ENCODE measurements at regions not wholly inside any gene's neighbourhood (a gene's known extent, or its start where the extent isn't known, plus 50 kb on each side); places are given as distances from the start of the nearest gene placed in this dataset.
A peak's percentile ranks its signal among the peaks of the same experiment; 100 is the strongest.

GRCh38 chr17:79282294-79282693, 207.7 kb downstream of the ENGASE start:
- no peak for DNase-seq (ENCODE audit: low read depth)

DNA sequence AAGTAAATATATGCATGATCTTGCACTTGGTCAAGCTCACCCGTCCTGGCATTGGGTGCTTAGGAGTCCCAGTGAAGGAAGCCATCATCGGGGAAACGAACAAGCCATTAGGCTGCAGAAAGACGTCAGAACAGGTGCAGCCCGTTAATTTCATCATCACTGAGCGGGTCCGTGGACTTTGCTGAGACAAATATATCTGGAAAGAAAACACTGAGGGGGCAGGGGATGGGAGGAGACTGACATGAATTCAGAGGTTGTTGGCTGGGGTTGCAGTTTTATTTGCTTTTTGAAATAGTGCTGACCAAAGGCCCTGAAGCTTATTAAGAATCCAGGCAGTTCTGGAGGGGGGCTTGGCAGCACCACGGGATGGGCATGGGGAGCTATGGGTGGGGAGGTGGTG, 207.2 kb downstream of the ENGASE start:
- no peak for DNase-seq (ENCODE audit: low read depth)

DNA sequence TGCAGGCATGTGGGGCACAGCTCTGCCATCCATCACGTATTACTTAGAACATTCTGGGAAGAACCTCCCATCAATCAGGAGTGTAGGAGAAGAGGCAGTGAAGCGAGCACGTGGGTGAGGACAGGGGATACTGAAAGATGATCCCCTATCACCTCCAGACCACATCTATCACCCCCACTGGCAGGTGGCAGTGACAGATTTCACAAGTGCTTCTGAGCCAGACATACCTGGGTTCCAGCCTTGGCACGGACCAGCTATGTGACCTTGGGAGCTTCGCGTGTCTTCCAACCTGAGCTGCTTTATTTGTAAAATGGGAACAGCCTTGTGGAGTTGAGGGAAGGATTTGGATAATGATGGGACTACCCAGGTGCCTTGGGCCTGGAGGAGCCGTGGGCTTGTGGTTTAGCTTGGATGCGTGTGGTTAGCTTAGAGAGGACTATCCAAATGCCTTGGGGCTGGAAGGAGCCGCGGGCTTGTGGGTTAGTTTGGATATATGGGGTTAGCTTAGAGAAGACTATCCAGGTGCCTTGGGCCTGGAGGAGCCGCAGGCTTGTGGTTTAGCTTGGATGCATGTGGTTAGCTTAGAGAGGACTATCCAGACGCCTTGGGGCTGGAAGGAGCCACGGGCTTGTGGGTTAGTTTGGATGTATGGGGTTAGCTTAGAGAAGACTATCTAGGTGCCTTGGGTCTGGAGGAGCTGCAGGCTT, 206.4 kb downstream of the ENGASE start:
- DNase-seq (ENCODE audit: low read depth) = peak; percentile 16

GRCh38 chr17:79280010-79280409, 205.4 kb downstream of the ENGASE start:
- DNase-seq (ENCODE audit: low read depth) = no peak

- no peak for DNase-seq (ENCODE audit: low read depth)
Measured at GRCh38 chr17:79279320-79279719, 204.7 kb downstream of the ENGASE start.

GRCh38 chr17:79276821-79277220, 202.2 kb downstream of the ENGASE start:
- peak; percentile 14 for DNase-seq (ENCODE audit: low read depth)

- DNase-seq (ENCODE audit: low read depth) = no peak
Measured at GRCh38 chr17:79273660-79274059, 199.0 kb downstream of the ENGASE start.

DNA sequence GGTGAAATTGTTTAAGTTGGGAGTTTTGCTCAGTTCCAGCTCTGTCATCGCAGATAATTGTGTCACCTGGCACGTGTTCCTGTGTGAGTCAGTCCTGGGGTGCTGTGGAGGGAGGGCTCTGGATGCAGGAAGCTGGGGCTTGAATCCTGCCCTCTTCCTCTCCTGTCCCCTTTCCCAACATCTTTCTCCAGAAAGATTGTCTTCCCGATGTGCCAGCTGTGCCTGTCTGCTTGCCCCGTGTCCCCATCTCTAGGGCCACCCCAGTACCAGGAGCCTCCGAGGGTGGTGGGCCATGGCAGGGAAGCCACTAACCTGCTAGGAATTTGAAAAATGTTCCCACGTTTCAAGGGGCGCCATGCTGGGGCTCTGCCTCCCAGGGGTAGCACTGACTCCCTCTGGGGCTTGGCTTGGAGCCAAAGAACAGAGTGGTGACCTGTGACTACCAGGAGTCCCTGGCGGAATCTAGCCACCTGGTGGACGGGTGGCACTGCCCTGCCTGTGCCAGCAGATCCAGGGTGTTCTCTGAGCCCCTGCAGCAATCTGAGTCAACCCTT, 198.1 kb downstream of the ENGASE start:
- DNase-seq (ENCODE audit: low read depth) = peak; percentile 66

- no peak for DNase-seq (ENCODE audit: low read depth)
Measured at GRCh38 chr17:79272220-79272619, 197.6 kb downstream of the ENGASE start.

DNA sequence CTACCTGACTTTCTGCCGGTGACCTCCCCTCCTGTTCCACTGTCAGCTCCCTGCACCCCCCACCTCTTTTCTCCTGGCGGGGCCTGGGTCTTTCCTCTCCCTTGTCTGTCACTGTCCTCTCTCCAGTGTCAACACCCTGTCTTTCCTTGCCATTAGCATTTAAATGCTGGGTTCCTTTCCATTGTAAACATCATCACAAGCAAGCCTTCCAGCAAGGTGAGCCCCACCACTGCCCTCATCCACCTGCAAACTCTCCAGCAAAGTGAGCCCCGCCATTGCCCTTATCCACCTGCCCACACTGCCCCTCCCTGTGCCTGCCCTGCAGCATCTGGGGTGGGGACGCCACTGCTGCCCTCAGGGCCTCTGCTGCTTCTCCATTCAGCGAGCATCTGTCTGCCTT, 195.0 kb downstream of the ENGASE start:
- DNase-seq (ENCODE audit: low read depth) = no peak

- DNase-seq (ENCODE audit: low read depth) = no peak
Measured at GRCh38 chr17:79263191-79263590, 188.6 kb downstream of the ENGASE start.

- DNase-seq (ENCODE audit: low read depth) = no peak
Measured at GRCh38 chr17:79262624-79263023, 188.0 kb downstream of the ENGASE start.

DNA sequence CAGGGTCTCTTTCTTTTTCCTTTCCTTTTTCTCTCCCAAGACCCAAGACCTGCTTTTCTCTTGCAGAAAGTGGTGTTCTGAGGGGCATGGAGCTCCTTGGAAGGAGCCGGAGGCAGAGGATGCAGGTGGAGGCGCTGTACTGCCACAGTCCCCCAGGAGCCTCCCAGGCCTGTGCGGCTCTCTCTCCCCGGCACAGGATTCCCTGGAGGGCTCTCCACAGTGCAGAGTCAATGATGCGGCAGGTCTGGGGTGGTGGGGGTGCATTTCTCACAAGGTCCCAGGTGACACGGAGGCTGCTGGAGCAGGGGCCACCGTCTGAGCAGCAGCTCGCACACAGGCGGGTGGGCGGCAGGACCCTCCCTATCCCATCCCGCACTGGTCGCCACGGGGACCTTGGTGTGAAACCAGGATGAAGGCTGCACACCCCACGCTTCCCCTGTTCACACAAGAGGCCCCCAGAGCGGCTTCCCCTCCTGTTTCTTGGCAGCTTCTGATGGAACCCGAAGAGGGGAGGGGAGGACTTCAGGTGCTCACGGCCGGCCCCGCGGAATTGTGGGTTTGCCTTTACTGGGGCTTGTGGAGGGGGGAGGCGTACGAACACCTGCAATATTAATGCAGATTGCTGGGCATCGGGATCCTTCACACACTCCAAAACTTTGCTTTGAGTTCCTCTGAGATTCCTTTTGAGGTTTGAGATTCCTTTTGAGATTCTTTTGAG, 186.9 kb downstream of the ENGASE start:
- no peak for DNase-seq (ENCODE audit: low read depth)

DNA sequence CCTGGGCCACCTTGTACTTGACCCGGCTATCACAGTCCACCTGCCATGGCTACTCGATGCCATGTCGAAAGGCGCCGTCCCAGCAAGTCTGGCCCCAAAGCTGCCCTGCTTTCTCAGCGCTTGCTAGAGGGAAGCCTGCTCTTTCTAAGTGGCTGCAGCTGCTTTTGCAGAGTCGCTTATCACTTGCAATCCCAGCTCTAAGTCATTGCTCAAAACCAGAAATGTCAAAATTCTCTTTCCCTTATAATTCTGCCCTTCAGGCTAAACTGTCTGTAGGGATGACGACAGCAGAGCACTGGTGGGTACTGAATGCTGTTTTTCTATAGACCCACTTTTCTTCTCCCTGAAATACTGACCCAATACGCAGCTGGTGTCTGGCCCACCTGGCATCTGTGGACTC, 184.2 kb downstream of the ENGASE start:
- DNase-seq (ENCODE audit: low read depth) = no peak

DNA sequence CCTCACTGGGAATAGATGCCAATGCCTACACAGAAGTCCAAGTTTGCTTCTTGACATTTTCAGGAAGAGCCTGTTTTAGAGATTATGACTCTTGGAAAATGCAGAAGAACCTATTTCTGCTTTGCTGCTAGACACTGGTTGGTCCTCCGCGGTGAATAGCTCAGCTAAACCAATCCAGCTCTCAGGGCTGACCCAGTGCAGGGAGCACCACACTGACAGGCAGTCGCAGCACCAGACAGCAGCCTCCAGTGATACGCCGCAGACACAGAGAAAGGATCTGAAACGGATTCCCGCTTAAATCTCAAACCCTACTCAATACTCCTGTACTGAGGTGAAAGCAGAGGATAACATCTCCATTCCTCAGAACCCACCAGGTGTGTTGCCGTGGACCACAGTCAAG, 183.4 kb downstream of the ENGASE start:
- DNase-seq (ENCODE audit: low read depth) = no peak

- DNase-seq (ENCODE audit: low read depth) = no peak
Measured at GRCh38 chr17:79255926-79256585, 181.4 kb downstream of the ENGASE start.

GRCh38 chr17:79255456-79255855, 180.8 kb downstream of the ENGASE start:
- DNase-seq (ENCODE audit: low read depth) = no peak

DNA sequence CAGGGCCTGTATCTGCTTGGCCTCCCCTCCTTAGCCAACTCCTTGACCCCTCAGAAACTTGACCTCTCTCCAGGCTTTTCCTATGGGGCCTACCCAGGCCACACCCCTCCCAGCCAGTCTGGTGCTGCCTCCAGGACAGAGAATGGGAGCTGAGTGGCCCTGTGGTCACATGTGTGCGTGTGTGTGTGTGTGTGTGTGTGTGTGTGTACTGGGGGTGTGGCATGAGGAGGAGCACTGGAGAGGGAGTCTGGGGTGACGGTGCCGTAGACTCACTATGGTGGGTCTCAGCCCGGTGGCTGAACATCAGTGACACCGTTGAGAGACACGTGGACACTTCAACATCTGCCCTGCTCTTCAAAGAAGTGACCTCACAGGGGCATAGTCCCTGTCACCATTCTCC, 180.4 kb downstream of the ENGASE start:
- no peak for DNase-seq (ENCODE audit: low read depth)

GRCh38 chr17:79252886-79253285, 178.3 kb downstream of the ENGASE start:
- DNase-seq (ENCODE audit: low read depth) = no peak

DNA sequence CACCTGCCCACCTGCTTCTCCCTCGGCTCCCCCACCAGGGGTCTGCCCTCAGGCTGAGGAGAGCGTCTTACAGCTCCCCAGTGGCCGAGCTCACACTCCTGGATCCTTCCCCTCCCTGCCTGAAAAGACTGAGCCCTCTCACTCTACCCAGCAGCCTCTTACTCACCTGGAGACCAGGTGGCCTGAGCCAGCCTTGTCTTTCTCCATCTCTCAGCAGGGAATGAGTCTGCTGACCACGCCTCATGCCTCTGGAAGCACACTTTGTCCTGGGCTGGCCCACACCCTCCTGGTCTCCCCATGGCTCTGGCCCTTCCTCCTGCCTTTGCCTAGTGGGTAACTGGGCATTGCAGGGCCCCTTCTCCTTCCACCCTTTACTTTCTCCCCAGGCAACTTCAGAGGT, 177.2 kb downstream of the ENGASE start:
- DNase-seq (ENCODE audit: low read depth) = no peak

- DNase-seq (ENCODE audit: low read depth) = no peak
Measured at GRCh38 chr17:79249929-79250521, 175.4 kb downstream of the ENGASE start.

DNA sequence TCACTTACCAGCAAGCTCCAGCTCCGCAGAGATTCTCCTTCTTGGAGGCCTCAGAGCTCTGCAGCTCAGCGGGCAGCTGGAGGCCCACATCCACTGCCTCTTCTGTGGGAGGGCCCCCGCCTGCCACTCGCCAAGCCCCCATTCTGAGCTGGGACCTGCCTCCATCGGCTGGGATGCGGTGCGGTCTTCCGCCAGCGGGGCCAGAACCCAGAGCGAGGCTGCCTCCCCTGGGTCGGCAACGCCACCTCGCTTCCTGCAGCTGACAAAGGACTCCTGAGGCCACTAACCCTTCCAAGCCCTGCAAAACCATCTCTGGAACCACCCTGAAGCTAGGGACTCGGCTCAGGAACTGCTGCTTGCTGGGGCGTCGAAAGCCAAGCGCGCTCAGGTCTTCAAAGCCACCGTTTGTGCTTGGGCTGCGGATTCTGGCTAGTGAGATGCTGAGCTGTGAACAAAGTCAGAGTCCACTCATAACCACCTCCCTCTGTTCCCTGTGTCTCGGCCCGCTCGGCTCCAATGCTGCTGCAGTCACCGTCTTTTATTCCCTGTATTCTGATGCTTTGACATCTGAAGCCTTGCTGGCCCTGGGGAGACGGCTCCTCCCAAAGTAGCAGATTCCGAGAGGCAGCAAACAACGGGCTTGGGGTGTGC, 174.3 kb downstream of the ENGASE start:
- DNase-seq (ENCODE audit: low read depth) = no peak

All from M059J (cell line).